HG02623 (cell line): ENCODE measurements at regions not wholly inside any gene's neighbourhood (a gene's known extent, or its start where the extent isn't known, plus 50 kb on each side); places are given as distances from the start of the nearest gene placed in this dataset.
"Not testable (repeated sequence)": the region's sequence is repeated elsewhere in the genome, so short reads cannot be mapped to it uniquely, and the experiment has no call there.

Experiments
- ATAC-seq: cut with Tn5 transposase; IDR thresholded peaks from one replicate; pipeline ENCODE4 v1.9.1; 2021; ENCODE audit warnings: moderate library complexity; ENCODE audit not compliant: unreplicated experiment

DNA sequence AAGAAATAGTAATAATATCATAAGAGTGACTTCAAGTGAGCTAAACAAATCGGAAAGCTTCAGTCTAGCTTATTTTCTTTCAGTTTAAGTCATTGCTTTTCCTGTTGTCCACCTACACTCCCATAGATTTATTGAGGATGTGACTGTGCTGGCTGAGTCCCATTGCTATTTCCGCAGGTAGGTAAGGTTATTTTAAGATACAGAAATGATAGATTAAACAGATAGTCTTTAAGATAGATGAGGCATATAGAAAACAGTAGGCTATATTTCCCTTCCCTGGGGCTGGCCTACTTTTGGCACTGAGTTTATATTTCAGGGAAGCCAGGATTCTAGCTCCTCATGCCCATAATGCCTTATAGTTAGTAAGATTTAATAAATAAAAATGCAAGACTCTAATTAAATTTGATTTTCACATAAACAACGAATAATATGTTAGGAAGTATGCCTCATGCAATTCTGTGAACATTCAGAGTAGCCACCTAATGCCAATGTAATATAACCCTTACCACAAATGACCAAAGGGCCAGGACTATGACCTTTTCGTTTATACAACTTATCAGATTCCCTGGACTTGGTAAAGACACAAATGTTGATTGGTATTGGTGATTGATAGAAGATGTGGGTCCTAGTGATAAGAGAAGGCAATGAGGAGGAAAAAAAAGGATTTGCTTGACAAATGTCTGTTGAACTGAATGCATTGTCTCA lies 1079.3 kb downstream of the EPHA7 start:
- no peak for ATAC-seq

DNA sequence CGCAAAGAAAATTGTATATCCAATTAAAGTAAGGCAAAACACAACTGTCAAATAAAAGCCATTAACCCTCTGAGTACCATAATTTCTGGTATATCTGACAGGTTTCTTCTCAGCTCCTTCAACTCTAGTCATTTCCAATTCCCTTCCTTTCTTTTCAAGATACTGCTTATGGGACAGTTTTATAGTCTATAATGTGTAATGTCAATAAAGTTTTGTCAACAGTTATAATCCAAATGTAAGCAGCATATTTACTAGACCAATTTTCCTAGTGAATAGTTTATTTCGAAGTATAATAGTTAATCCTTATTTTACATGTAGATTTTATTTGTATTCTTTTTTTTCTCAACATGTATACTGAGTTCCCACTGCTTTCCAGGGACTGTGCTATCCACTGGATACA lies 1081.8 kb downstream of the EPHA7 start:
- ATAC-seq, result no peak

- no peak for ATAC-seq
Observed at GRCh38 chr6:92329208-92329847, 1090.0 kb downstream of the EPHA7 start.

DNA sequence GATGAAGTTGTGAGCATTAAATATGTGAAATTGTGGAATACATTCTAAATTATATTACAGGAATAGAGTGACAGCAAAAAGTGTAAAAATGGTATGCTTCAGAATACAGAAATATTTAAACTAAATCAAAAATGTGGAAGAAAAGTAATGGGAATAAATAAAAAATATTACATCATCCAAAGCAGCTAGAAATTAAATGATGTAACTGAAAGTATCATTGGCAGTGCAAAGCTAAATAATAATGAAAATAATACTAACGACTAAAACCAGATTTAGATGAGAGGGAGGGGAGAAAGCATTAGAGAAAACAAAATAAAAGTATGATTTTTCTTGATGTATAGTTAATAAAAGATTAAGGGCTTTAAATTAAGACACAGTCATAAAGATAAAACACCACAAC lies 1104.0 kb downstream of the EPHA7 start:
- no peak for ATAC-seq

GRCh38 chr6:92297101-92297500 lies 1122.3 kb downstream of the EPHA7 start:
- ATAC-seq, result no peak

GRCh38 chr6:92292067-92292466 lies 1127.3 kb downstream of the EPHA7 start:
- no peak for ATAC-seq

DNA sequence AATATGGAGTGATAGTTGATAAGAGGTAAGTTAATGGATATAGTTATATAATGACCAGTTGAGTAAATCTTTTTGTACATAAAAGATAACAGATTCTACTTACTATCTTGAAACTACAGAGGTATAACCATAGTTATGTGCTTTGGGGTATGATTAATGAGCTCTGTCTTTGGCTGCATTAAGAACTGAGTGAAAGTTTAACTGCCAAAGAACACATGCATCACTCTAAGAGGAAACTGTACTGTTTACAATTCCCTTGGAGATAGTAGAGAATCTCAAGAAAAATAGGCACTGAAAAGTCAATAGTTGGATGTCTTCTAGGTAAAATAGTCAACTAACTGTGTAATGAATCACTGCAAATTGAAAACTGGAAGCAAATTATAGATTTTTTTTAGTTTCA lies 1129.5 kb downstream of the EPHA7 start:
- no peak for ATAC-seq

DNA sequence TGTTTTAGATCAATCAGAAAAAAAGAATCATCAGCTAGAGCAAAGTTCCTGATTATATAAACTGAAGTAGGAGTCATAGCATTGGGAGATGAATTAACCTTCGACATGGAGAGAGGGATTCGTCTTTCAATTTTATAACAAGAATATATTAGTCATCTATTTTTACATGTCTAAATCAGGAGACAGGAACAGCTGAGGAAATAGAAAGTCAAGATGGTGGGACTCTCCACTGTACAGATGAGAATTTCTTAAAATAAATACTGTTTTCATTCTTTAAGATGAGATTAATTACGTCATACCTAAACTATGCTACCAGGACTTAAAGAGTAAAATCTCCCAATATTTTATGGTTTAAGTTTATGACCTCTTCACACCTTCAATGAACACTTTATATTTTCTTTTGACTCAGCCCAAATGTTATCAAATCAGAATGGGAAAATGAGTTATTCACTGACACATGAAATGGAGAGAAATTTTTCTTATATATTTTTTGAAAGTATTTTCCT lies 1137.7 kb downstream of the EPHA7 start:
- ATAC-seq, result no peak

GRCh38 chr6:92275150-92275549 lies 1144.2 kb downstream of the EPHA7 start:
- no peak for ATAC-seq

DNA sequence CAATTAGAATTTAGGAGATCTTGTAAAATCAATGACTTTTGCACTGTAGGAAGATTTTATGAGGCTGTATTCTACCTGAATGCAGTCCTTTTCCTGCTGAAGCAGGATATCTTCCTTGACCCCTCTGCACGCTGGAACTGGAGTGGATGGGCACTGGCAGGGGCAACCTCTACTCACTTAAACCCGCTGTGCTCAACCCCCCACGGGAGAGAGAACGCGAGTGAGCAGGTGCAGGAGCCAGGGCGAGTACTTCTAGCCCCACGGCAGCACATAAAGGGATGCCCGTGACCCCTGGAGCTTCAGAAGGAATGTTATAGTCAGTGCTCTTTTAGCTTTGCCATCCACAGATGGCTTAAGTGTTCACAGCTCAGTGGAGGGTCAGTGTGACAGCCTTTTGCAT lies 1144.8 kb downstream of the EPHA7 start:
- no peak for ATAC-seq

- no peak for ATAC-seq
Observed at GRCh38 chr6:92273694-92274093, 1145.7 kb downstream of the EPHA7 start.

DNA sequence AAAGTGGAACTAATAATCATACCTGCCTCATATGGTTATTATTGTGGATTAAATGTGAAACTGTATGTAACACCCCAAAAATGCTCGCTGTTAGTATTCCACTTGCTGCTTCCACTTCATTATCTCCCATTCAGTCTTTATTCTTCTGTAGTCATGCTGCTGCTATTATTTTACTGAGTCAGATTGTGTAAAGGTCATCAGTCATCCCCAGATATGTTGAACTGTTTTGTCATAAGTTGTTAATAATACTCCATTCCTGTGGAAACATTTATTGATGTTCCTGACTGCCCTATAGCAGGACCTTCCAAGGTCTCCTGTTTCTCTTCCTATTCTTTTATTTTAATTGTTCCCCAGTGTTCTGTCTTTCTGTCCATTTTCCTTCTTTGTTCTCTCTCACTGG lies 1148.3 kb downstream of the EPHA7 start:
- ATAC-seq, result no peak

DNA sequence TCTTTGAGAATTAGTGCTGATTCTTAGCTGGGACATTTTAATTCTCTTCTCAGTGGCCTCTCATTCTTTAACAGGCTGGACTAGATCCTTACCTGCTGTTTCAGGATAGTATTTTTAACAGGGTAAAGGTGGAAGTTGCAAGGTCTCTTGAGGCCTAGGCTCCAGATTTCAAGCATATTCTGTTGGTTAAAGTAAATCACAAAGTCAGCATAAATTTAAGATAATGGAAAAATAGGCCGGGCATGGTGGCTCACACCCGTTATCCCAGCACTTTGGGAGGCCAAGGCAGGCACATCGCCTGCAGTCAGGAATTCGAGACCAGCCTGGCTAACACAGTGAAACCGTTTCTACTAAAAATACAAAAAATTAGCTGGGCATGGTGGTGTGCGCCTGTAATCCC lies 1149.0 kb downstream of the EPHA7 start:
- ATAC-seq, result no peak

DNA sequence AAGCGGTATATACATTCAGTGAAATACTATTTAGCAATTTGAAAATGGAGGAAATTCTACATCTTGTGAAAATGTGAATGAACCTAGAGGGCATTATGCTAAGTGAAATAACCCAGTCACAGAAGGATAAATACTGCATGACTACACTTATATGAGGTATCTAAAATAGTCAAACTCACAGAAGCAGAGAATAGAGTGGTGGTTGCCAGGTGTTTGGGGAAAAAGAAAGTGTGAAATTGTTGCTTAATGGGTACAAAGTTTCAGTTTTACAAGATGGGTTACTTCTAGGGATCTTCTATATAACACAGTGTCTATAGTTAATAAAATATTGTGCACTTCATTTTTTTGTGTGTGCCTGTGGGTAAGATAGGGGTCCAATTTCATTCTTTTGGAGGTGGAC lies 1152.0 kb downstream of the EPHA7 start:
- ATAC-seq, result no peak

GRCh38 chr6:92263864-92264263 lies 1155.5 kb downstream of the EPHA7 start:
- no peak for ATAC-seq

GRCh38 chr6:92259171-92259570 lies 1160.2 kb downstream of the EPHA7 start:
- no peak for ATAC-seq

DNA sequence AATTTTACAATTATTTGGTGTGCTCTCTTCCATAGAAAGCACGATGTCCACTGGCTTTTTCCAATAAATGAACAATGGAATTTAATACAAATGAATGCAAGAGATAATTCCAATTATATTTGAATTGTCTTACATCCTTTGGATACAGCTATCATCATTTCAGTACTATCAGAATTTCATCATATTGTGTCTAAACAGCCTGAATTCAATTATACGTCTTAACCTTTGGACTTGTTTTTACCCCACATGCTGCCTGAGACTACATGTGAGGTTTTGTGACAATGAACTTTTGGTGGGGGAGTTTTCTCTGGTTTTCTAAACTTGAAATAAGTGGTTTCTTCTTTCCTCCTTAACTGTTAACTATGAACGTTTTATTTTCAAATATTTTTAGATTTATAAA lies 1176.0 kb downstream of the EPHA7 start:
- ATAC-seq, result no peak

DNA sequence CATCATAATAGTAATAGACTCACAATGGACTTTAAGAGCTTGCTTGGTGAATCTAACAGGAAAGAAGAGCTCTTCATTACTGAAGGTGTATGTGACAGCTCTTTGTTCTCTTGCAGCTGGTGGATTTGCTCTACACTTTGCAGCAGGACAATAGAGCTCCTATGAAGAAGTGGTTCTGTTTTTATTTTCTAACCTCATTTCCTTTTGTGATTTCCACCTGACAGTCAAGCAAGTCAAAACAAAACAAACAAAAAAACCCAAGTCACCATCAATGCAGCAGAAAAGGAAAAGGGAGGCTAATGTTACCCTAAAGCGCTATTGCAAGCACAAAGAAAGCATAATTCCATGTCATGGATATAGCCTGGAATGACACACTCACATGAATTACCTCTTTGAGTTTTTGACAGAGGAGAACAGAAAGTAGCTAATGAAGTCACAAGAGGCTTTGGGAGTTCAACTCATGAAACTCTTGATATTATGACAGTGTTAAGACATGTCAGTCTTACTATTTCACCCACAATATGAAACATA lies 1188.1 kb downstream of the EPHA7 start:
- ATAC-seq, result no peak

DNA sequence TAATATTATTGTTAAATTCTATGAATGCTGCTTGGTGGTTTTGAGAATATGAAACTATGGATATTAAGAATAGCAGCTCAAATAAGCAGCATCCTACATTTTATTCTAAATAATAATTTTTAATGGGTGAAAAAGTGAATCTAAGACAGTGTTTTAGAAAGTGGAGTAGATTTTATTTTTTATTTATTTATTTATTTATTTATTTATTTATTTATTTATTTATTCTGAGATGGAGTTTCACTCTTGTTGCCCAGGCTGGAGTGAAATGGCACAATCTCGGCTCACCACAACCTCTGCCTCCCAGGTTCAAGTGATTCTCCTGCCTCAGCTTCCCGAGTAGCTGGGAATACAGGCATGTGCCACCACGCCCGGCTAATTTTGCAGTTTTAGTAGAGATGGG lies 1199.4 kb downstream of the EPHA7 start:
- ATAC-seq, result not testable (repeated sequence)

DNA sequence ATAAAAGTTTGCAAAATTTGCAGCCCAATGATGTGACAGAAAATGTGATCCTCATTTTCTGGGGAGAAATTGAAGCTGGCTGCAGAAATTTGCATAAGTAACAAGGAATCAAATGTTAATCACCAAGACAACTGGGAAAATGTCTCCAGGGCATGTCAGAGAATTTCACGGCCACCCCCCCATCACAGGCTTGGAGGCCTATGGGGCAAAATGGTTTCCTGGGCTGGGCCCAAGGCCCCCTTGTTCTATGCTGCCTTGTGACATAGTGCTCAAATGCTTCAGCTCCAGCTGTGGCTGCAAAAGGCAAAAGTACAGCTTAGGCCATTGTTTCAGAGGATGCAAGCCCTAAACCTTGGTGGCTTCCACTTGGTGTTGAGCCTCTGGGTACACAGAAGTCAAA lies 1202.6 kb downstream of the EPHA7 start:
- no peak for ATAC-seq

- ATAC-seq, result no peak
Observed at GRCh38 chr6:92201618-92202017, 1217.7 kb downstream of the EPHA7 start.

GRCh38 chr6:92196325-92196724 lies 1223.0 kb downstream of the EPHA7 start:
- no peak for ATAC-seq
